ENCODE measurements at regions not wholly inside any gene's neighbourhood (a gene's known extent, or its start where the extent isn't known, plus 50 kb on each side); places are given as distances from the start of the nearest gene placed in this dataset.
"Not testable (repeated sequence)": the region's sequence is repeated elsewhere in the genome, so short reads cannot be mapped to it uniquely, and the experiment has no call there.

DNA sequence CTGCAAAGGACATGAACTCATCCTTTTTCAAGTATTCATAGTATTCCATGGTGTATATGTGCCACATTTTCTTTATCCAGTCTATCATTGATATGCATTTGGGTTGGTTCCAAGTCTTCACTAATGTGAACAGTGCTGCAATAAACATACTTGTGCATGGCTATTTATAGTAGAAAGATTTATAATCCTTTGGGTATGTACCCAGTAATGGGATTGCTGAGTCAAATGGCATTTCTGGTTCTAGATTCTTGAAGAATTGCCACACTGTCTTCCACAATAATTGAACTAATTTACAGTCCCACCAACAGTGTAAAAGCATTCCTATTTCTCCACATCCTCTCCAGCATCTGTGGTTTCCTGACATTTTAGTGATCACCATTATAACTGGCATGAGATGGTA is 730.3 kb downstream of the NXPH1 start:
- H4K8ac ChIP-seq (ENCODE audit: low read depth in 2 of 2, low read length in 2 of 2); H3K23ac ChIP-seq (ENCODE audit: low read depth, low read length); H3K18ac ChIP-seq (ENCODE audit: low read depth, low read length); CTCF ChIA-PET; H3K9ac ChIP-seq (ENCODE audit: low read depth, low read length); ATAC-seq (ENCODE audit: low read depth); H3K14ac ChIP-seq (replicated peaks; ENCODE audit: low read depth, low read length); H2BK120ac ChIP-seq (ENCODE audit: low read depth, low read length); DNase-seq; H3K4me3 ChIP-seq (ENCODE audit: insufficient read depth, low read depth, low read length); intact Hi-C loops (cut with micrococcal nuclease); H3K56ac ChIP-seq (ENCODE audit: extremely low read depth, insufficient read depth, low read length); H2BK5ac ChIP-seq (ENCODE audit: low read depth, low read length, poor library complexity, severe bottlenecking); H2BK20ac ChIP-seq (ENCODE audit: low read depth, low read length); H4K20me1 ChIP-seq (ENCODE audit: insufficient read depth, low read length); H4K91ac ChIP-seq (ENCODE audit: insufficient read depth, low read depth, low read length); POLR2A ChIA-PET (ENCODE audit: unreplicated experiment); H2AK5ac ChIP-seq (ENCODE audit: low read depth, low read length); in situ Hi-C loops (cut with MboI; ENCODE audit: low sequenced_read_pairs); H3K27me3 ChIP-seq (ENCODE audit: control insufficient read depth, insufficient read depth, low read length); H2AK9ac ChIP-seq (replicated peaks; ENCODE audit: low read depth, low read length, poor library complexity); H3K36me3 ChIP-seq (ENCODE audit: control insufficient read depth, insufficient read depth, low read length); BruUV-seq (replicated peaks); H3K4me1 ChIP-seq (ENCODE audit: control insufficient read depth, insufficient read depth, low read length); H4K5ac ChIP-seq (ENCODE audit: low read depth, low read length); H3K9me1 ChIP-seq (ENCODE audit: insufficient read depth, low read length); H3K9me3 ChIP-seq (ENCODE audit: control insufficient read depth, insufficient read depth, low read length); H3K27ac ChIP-seq (ENCODE audit: insufficient read depth, low read length); H2AFZ ChIP-seq (replicated peaks; ENCODE audit: low read length, poor library complexity); H3K4ac ChIP-seq (ENCODE audit: low read depth, low read length); dilution Hi-C loops (cut with HindIII; ENCODE audit: low sequenced_read_pairs, unreplicated experiment); H3K79me1 ChIP-seq (ENCODE audit: low read depth in 1 of 2, low read length in 2 of 2); H3K4me2 ChIP-seq (ENCODE audit: low read depth, low read length); H2BK15ac ChIP-seq (ENCODE audit: low read depth, low read length): not testable (repeated sequence)

Measured in IMR-90 (cell line).